ENCODE measurements at regions not wholly inside any gene's neighbourhood (a gene's known extent, or its start where the extent isn't known, plus 50 kb on each side); places are given as distances from the start of the nearest gene placed in this dataset.

- no peak for TF ChIP-seq CTCF (conservative IDR thresholded peaks at IDR 0.05; ENCODE audit: low read length)
- DNase-seq (ENCODE audit: low read depth): no peak
- no peak overlapping the region for H3K4me3 ChIP-seq (ENCODE audit: low read length)
Observed at GRCh38 chr3:144361002-144361401, 389.4 kb downstream of the DIPK2A start.

GRCh38 chr3:144362126-144362525, 390.5 kb downstream of the DIPK2A start:
- no peak for TF ChIP-seq CTCF (conservative IDR thresholded peaks at IDR 0.05; ENCODE audit: low read length)
- no peak overlapping the region for H3K4me3 ChIP-seq (ENCODE audit: low read length)

GRCh38 chr3:144363856-144364255, 392.2 kb downstream of the DIPK2A start:
- no peak for DNase-seq (ENCODE audit: low read depth)
- no peak overlapping the region for H3K4me3 ChIP-seq (ENCODE audit: low read length)
- TF ChIP-seq CTCF (conservative IDR thresholded peaks at IDR 0.05; ENCODE audit: low read length): no peak

More at GRCh38 chr3:144362126-144362525, 390.5 kb downstream of the DIPK2A start:
- peak; percentile 1 for DNase-seq (ENCODE audit: low read depth)

- DNase-seq (ENCODE audit: low read depth): no peak
- TF ChIP-seq CTCF (conservative IDR thresholded peaks at IDR 0.05; ENCODE audit: low read length): no peak
Observed at GRCh38 chr3:144364737-144365136, 393.1 kb downstream of the DIPK2A start.

GRCh38 chr3:144369129-144369879, 397.7 kb downstream of the DIPK2A start:
- no peak for DNase-seq (ENCODE audit: low read depth)
- TF ChIP-seq CTCF (conservative IDR thresholded peaks at IDR 0.05; ENCODE audit: low read length): no peak
- no peak overlapping the region for H3K4me3 ChIP-seq (ENCODE audit: low read length)

More at GRCh38 chr3:144364737-144365136, 393.1 kb downstream of the DIPK2A start:
- no peak overlapping the region for H3K4me3 ChIP-seq (ENCODE audit: low read length)

- H3K4me3 ChIP-seq (ENCODE audit: low read length): no peak overlapping the region
- TF ChIP-seq CTCF (conservative IDR thresholded peaks at IDR 0.05; ENCODE audit: low read length): no peak
- DNase-seq (ENCODE audit: low read depth): no peak
Observed at GRCh38 chr3:144375088-144375487, 403.5 kb downstream of the DIPK2A start.

- no peak for TF ChIP-seq CTCF (conservative IDR thresholded peaks at IDR 0.05; ENCODE audit: low read length)
- H3K4me3 ChIP-seq (ENCODE audit: low read length): no peak overlapping the region
- DNase-seq (ENCODE audit: low read depth): no peak
Observed at GRCh38 chr3:144380849-144381248, 409.2 kb downstream of the DIPK2A start.
